ENCODE measurements at regions not wholly inside any gene's neighbourhood (a gene's known extent, or its start where the extent isn't known, plus 50 kb on each side); places are given as distances from the start of the nearest gene placed in this dataset.

DNA sequence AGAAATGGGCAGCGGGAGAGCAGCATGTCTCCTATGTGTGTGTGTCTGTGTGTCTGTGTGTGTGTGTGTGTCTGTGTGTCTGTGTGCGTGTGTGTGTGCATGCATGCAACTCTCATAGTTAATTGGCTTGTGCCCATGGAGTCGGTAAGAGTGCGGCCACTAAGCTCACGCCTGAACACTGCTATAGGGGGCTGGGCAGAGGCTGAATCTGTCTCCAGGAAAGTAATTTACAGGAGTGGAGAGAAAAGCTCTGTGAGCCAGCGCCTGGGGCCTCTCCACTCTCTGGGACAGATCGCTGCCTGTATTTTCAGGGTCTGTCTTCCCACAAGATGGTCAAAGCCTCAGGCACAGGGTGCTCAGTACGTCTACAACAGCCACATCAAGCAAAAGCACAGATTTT lies 553.4 kb downstream of the TNS1 start:
- FAIRE-seq (no peak), DNase-seq (ENCODE audit: insufficient read length, low spot score) (no peak)
- TF ChIP-seq SPI1 (IDR thresholded peaks at IDR 0.05; ENCODE audit: low read depth, low read length) (no peak), POU2F2 (IDR thresholded peaks at IDR 0.05; ENCODE audit: low read depth, low read length) (no peak), PAX5 (IDR thresholded peaks at IDR 0.05; ENCODE audit: insufficient read depth, low read length, severe bottlenecking) (no peak), TAF1 (IDR thresholded peaks at IDR 0.05; ENCODE audit: low read depth, low read length) (no peak), POLR2A (IDR thresholded peaks at IDR 0.05; ENCODE audit: low read depth, low read length) (no peak), POLR2AphosphoS5 (IDR thresholded peaks at IDR 0.05; ENCODE audit: low read depth, low read length) (no peak)

DNA sequence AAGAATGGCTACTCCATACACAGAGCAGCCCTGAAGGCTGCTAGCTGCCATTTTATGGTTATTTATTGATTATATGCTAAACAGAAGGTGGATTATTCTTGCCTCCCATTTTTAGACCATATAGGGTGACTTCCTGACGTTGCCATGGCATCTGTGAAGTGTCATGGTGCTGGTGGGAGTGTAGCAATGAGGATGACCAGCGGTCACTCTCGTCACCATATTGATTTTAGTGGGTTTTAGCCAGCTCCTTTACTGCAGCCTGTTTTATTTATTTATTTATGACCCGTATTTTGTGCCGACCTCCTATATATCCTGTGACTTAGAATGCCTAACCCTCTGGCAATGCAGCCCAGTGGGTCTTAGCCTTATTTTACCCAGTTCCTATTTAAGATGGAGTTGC lies 553.9 kb downstream of the TNS1 start:
- TF ChIP-seq SPI1 (IDR thresholded peaks at IDR 0.05; ENCODE audit: low read depth, low read length) (no peak), POLR2A (IDR thresholded peaks at IDR 0.05; ENCODE audit: low read depth, low read length) (no peak), POU2F2 (IDR thresholded peaks at IDR 0.05; ENCODE audit: low read depth, low read length) (no peak), POLR2AphosphoS5 (IDR thresholded peaks at IDR 0.05; ENCODE audit: low read depth, low read length) (no peak), PAX5 (IDR thresholded peaks at IDR 0.05; ENCODE audit: insufficient read depth, low read length, severe bottlenecking) (no peak), TAF1 (IDR thresholded peaks at IDR 0.05; ENCODE audit: low read depth, low read length) (no peak)
- FAIRE-seq (no peak), DNase-seq (ENCODE audit: insufficient read length, low spot score) (no peak)

DNA sequence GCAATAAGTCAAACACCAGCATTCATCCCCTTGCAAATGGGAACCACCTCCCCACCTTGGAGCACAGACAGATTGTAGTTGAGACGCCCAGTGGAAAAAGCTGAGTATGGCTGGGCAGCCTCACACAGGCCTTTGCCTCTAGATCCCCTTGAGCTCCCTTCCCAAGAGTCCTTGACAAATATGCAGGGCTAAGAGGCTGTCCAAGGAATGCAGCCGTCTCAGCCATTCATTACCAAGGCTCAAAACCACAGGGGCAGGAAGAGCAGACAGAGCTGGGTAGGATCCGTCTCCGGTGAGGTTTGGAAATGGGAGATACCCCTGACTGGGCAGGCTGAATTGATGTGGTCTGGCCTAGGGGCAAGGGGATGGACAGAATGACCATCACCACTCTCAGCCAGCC lies 557.1 kb downstream of the TNS1 start:
- no peak for DNase-seq (ENCODE audit: insufficient read length, low spot score)
- no peak for TF ChIP-seq POLR2AphosphoS5 (IDR thresholded peaks at IDR 0.05; ENCODE audit: low read depth, low read length)
- no peak for TF ChIP-seq POU2F2 (IDR thresholded peaks at IDR 0.05; ENCODE audit: low read depth, low read length)
- TF ChIP-seq TAF1 (IDR thresholded peaks at IDR 0.05; ENCODE audit: low read depth, low read length) = no peak
- no peak for TF ChIP-seq SPI1 (IDR thresholded peaks at IDR 0.05; ENCODE audit: low read depth, low read length)
- TF ChIP-seq POLR2A (IDR thresholded peaks at IDR 0.05; ENCODE audit: low read depth, low read length) = no peak
- no peak for TF ChIP-seq PAX5 (IDR thresholded peaks at IDR 0.05; ENCODE audit: insufficient read depth, low read length, severe bottlenecking)
- FAIRE-seq = no peak

DNA sequence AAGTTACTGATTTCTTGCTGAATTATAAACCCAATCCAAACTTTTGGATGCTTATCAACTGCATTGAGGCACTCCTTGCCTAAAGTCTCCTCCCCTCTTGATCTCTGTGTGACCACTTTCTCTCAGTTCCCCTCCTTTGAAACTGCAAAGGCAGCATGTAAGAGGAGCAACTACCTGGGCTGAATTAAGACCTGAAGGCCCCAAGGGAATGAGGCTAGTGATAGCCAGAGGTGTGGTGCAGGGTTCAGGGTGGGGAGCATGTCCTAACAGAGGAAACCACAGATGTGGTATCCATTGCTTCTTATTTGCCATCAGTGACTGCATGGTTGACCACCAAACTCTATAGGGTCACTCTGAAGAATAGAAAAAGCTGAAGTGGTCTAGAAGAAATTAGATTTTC lies 557.9 kb downstream of the TNS1 start:
- no peak for TF ChIP-seq POLR2A (IDR thresholded peaks at IDR 0.05; ENCODE audit: low read depth, low read length)
- peak; percentile 93 for TF ChIP-seq SPI1 (IDR thresholded peaks at IDR 0.05; ENCODE audit: low read depth, low read length)
- DNase-seq (ENCODE audit: insufficient read length, low spot score) = peak; percentile 8
- peak; percentile 82 for FAIRE-seq

DNA sequence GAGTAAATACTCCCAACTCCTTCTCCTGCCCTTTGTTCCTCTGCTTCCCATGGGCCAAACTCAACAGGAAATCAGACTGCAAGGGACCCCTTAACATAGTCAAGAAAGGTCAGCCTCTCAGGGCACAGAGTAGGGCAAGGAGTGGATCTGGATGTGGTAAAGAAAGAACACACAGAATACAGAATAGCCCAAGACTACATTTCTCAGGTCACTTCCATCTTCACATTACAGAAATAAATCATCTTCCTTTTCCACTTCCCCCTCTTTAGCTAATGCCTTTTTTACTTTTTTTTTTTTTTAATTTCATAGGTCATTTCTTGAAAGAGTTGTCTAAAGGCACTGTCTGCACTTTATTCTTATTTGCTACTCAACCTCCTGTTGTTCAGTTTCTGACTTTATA lies 558.3 kb downstream of the TNS1 start:
- peak; percentile 15; the same call in 1 of the 2 replicates for TF ChIP-seq SPI1 (IDR thresholded peaks at IDR 0.05; ENCODE audit: low read depth, low read length)
- no peak for TF ChIP-seq POLR2AphosphoS5 (IDR thresholded peaks at IDR 0.05; ENCODE audit: low read depth, low read length)
- DNase-seq (ENCODE audit: insufficient read length, low spot score) (no peak), FAIRE-seq (peak; percentile 78)

DNA sequence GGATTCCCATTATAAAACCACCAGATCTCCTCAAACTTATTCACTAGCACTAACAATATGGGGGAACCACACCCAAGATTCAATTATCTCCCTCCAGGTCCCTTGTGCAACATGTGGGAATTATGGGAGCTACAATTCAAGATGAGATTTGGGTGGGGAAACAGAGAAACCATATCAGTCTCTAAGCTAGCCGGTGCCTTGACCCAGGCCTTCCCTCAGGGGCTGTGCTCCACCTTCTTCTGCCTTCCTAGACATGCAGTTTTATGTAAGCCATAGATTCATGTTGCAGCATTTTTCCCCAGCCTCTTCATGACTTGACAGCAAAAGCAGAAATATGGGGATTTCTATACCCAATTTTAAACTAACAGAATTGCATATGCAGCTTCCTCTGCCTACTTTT lies 559.2 kb downstream of the TNS1 start:
- DNase-seq (ENCODE audit: insufficient read length, low spot score) (no peak), FAIRE-seq (no peak)
- no peak for TF ChIP-seq SPI1 (IDR thresholded peaks at IDR 0.05; ENCODE audit: low read depth, low read length)
- TF ChIP-seq POLR2AphosphoS5 (IDR thresholded peaks at IDR 0.05; ENCODE audit: low read depth, low read length) = no peak
- TF ChIP-seq POU2F2 (IDR thresholded peaks at IDR 0.05; ENCODE audit: low read depth, low read length) = no peak
- no peak for TF ChIP-seq POLR2A (IDR thresholded peaks at IDR 0.05; ENCODE audit: low read depth, low read length)
- TF ChIP-seq PAX5 (IDR thresholded peaks at IDR 0.05; ENCODE audit: insufficient read depth, low read length, severe bottlenecking) = no peak
- no peak for TF ChIP-seq TAF1 (IDR thresholded peaks at IDR 0.05; ENCODE audit: low read depth, low read length)

DNA sequence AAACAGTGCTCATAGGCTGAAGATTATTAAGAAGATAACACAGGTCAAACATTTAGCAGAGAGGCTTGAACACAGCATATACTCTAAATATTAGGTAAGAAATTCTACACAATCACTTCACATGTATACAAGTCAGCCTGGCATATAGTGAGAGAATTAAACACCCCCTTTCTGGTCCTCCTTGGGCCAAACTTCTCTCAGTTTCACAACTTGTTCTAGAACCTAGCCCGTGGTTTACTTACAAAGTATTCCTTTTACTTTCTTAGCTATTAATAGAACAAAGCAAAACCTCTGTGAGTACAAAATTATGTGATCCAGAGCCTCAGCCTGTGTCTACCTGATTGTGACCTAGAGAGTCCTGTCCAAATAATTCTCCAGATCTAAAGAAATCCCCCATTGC lies 562.8 kb downstream of the TNS1 start:
- TF ChIP-seq PAX5 (IDR thresholded peaks at IDR 0.05; ENCODE audit: insufficient read depth, low read length, severe bottlenecking) (peak; percentile 54), POLR2AphosphoS5 (IDR thresholded peaks at IDR 0.05; ENCODE audit: low read depth, low read length) (no peak)
- FAIRE-seq (peak; percentile 82), DNase-seq (ENCODE audit: insufficient read length, low spot score) (no peak)

DNA sequence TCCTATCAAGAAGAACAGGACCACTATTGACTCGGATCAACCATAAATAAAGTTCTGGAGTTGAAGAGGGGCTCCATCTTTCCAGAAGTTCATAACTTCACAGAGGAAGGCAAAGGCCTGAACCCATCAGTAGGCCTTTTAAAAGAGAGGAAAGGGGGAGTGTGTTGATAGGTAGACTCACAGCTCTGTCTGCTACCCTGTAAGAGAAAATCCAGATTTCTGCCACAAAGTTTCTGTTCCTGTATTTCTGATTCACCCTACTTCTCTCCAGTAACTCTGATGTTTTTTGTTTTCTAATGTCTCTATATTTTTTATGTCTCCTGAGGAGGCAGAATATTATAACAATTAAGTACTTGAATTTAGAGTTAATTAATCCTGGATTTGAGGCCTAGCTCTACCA lies 564.0 kb downstream of the TNS1 start:
- DNase-seq (ENCODE audit: insufficient read length, low spot score) = no peak

DNA sequence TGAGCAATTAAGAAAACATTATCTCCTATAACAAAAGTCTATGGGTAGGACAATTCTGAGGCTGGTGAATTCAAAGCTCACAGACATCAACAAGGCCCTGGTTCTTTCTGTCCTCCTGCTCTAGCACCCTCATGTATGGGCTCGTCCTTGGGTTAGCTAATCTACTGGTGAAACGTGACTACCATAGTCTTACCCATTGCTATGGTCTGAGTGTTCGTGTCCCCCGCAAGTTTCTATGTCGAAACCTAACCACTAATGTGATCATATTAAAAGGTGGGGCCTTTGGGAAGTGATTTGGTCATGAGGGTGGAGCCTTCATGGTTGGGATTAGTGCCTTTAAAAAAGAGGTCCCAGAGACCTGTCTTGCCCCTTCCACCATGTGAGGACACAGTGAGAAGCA lies 564.7 kb downstream of the TNS1 start:
- TF ChIP-seq POU2F2 (IDR thresholded peaks at IDR 0.05; ENCODE audit: low read depth, low read length) (no peak), TAF1 (IDR thresholded peaks at IDR 0.05; ENCODE audit: low read depth, low read length) (no peak), SPI1 (IDR thresholded peaks at IDR 0.05; ENCODE audit: low read depth, low read length) (no peak), POLR2A (IDR thresholded peaks at IDR 0.05; ENCODE audit: low read depth, low read length) (no peak), POLR2AphosphoS5 (IDR thresholded peaks at IDR 0.05; ENCODE audit: low read depth, low read length) (no peak), PAX5 (IDR thresholded peaks at IDR 0.05; ENCODE audit: insufficient read depth, low read length, severe bottlenecking) (no peak)
- no peak for DNase-seq (ENCODE audit: insufficient read length, low spot score)
- FAIRE-seq = peak; percentile 20

More for the DNA sequence above, 564.0 kb downstream of the TNS1 start:
- no peak for FAIRE-seq
- TF ChIP-seq POU2F2 (IDR thresholded peaks at IDR 0.05; ENCODE audit: low read depth, low read length) (no peak), SPI1 (IDR thresholded peaks at IDR 0.05; ENCODE audit: low read depth, low read length) (peak; percentile 96)

DNA sequence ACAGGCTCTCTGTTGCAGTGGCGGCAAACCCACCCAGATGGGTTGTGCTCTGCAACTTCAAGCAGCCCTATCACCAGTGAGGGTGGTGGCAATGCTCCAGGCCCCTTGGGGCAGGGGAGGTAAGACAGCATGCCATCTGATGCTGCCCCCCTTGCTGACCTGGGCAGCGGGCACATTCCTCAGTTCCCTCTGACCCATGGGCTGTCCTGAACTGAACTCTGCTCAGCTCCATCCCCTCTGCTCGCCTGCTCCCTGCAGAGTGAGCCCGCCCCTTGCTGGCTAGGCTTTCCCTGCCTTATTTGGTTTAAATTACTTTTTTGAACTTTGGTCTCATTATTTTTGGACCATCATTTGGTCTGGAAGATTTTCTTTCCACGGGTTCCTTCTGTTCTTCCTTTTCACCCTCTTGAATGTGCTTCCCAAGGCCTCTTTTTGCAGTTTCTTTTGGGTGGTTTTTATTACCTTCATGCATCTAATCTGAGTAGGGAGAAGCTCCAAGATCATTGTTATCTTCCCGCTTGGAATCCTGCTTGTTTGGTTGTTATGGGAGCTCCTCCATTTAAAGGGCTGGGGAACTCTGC lies 565.4 kb downstream of the TNS1 start:
- TF ChIP-seq SPI1 (IDR thresholded peaks at IDR 0.05; ENCODE audit: low read depth, low read length) = no peak
- no peak for TF ChIP-seq POLR2AphosphoS5 (IDR thresholded peaks at IDR 0.05; ENCODE audit: low read depth, low read length)
- no peak for TF ChIP-seq POLR2A (IDR thresholded peaks at IDR 0.05; ENCODE audit: low read depth, low read length)
- no peak for TF ChIP-seq POU2F2 (IDR thresholded peaks at IDR 0.05; ENCODE audit: low read depth, low read length)
- no peak for TF ChIP-seq TAF1 (IDR thresholded peaks at IDR 0.05; ENCODE audit: low read depth, low read length)
- TF ChIP-seq PAX5 (IDR thresholded peaks at IDR 0.05; ENCODE audit: insufficient read depth, low read length, severe bottlenecking) = no peak
- FAIRE-seq (no peak), DNase-seq (ENCODE audit: insufficient read length, low spot score) (no peak)

DNA sequence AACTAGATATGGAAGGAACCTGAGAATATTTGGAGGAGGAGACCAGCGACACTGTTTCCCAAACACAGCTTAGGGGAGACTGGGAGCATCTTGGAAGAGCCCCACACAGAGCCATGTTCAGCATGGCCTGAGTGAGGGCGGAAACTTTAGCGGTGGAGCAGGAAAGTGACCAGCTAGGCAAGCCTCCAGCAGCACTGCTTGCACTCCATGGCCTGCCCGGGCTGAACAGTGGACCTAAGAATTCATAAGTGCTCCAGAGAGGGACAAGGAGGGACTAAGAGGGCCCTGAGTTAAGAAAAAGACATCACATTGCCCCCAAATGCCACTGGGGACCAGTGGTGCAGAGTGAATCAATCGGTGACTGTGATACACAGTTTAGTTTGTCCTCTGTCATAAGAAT lies 566.4 kb downstream of the TNS1 start:
- TF ChIP-seq PAX5 (IDR thresholded peaks at IDR 0.05; ENCODE audit: insufficient read depth, low read length, severe bottlenecking) (no peak), SPI1 (IDR thresholded peaks at IDR 0.05; ENCODE audit: low read depth, low read length) (no peak), TAF1 (IDR thresholded peaks at IDR 0.05; ENCODE audit: low read depth, low read length) (no peak), POLR2A (IDR thresholded peaks at IDR 0.05; ENCODE audit: low read depth, low read length) (no peak), POU2F2 (IDR thresholded peaks at IDR 0.05; ENCODE audit: low read depth, low read length) (no peak), POLR2AphosphoS5 (IDR thresholded peaks at IDR 0.05; ENCODE audit: low read depth, low read length) (no peak)
- DNase-seq (ENCODE audit: insufficient read length, low spot score) = no peak
- FAIRE-seq = no peak
